ENCODE measurements at regions not wholly inside any gene's neighbourhood (a gene's known extent, or its start where the extent isn't known, plus 50 kb on each side); places are given as distances from the start of the nearest gene placed in this dataset.
"Not testable (repeated sequence)": the region's sequence is repeated elsewhere in the genome, so short reads cannot be mapped to it uniquely, and the experiment has no call there.

- ATAC-seq, result no peak
- intact Hi-C loops (cut with DNase I), result no loop called here
- H3K27me3 ChIP-seq (ENCODE audit: control insufficient read depth, insufficient read depth), result no peaks in the 10 kb centered on the region
- WGBS, result 65% methylated on average over 8 of the region's 8 CpGs
- peaks cover 9% of the 10 kb centered on the region for H3K9me3 ChIP-seq (ENCODE audit: control insufficient read depth, low read length)
- H3K4me1 ChIP-seq (ENCODE audit: control insufficient read depth, insufficient read depth, low read length), result no peaks in the 10 kb centered on the region
- H3K4me3 ChIP-seq (ENCODE audit: low read length), result no peak overlapping the region
- DNase-seq, result no peak
- H3K27ac ChIP-seq (ENCODE audit: low read length), result no peak overlapping the region
These were observed 377.7 kb upstream of the NUPR2 start for GRCh38 chr7:56493704-56494450.

DNA sequence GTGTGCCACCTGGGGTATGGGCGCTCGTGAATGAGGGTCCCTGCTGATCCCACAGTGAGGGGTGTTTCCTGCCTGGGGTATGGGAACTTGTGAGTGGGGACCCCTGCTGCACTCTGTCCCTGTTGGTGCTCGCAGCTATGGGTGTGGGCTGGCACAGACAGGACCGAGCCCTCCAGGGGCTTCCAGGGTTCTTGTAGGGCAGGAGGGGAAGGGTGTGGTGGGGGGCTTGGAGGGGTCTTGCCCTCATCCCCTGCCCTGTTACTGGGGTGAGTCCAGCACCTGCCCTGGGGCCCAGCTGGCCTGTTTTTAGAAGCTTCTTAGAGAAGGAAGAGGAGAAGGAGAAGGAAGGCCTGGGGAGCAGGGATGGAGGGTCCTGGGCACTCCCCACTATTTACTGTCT lies 377.0 kb upstream of the NUPR2 start:
- DNase-seq, result no peak
- 73% methylated on average over 4 of the region's 4 CpGs for WGBS
- Histone ChIP-seq H3K4me3 (ENCODE audit: low read length) (no peak overlapping the region), H3K27ac (ENCODE audit: low read length) (no peak overlapping the region), H3K4me1 (ENCODE audit: control insufficient read depth, insufficient read depth, low read length) (no peaks in the 10 kb centered on the region), H3K9me3 (ENCODE audit: control insufficient read depth, low read length) (peaks cover 11% of the 10 kb centered on the region), H3K27me3 (ENCODE audit: control insufficient read depth, insufficient read depth) (no peaks in the 10 kb centered on the region)
- ATAC-seq, result peak in 1 of 2 donors; percentile 12
- intact Hi-C loops (cut with DNase I), result no loop called here

GRCh38 chr7:56491636-56492425 lies 375.6 kb upstream of the NUPR2 start:
- WGBS, result 68% methylated on average over 9 of the region's 9 CpGs
- Histone ChIP-seq H3K27ac (ENCODE audit: low read length) (no peak overlapping the region), H3K4me1 (ENCODE audit: control insufficient read depth, insufficient read depth, low read length) (no peaks in the 10 kb centered on the region), H3K9me3 (ENCODE audit: control insufficient read depth, low read length) (peaks cover 11% of the 10 kb centered on the region), H3K4me3 (ENCODE audit: low read length) (no peak overlapping the region), H3K27me3 (ENCODE audit: control insufficient read depth, insufficient read depth) (no peaks in the 10 kb centered on the region)
- no peak for ATAC-seq
- no peak for DNase-seq
- intact Hi-C loops (cut with DNase I), result no loop called here

DNA sequence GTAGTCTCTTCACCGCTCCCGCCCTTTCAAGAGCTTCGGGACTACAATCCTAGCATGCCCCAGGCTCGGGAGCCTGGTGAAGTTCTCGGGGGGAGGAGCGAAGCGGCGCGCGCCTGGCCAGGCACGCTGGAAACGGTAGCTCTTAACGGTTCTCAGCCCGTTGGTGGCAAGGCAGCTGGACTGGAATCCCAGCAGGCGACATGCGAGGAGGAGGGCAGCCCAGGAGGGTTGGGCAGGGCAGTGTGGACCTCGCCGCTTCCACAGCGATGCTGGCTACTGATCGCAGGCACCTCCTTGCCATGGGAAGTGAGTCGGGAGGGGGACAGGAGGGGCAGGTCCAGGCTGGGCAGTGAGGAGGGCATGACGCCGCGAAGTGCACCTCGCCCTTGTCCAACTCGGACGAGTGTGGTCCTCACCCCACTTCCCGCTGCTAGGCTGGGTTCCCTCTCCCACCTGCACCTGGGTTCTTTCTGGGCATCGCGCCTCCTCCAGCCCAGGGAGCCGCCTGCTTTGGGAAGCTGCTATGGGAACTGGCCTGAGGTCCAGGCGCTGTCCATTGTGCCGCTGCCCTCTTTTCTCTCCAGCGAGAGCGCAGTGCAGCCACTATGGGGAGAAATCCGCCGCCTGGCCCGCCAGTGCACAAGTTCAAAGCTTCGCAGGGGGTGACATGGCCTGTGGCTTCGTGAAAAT lies 367.8 kb upstream of the NUPR2 start:
- intact Hi-C loops (cut with DNase I), result no loop called here
- no peak overlapping the region for H3K4me3 ChIP-seq (ENCODE audit: low read length)
- 56% methylated on average over 40 of the region's 40 CpGs for WGBS
- no peak for DNase-seq
- no peaks in the 10 kb centered on the region for H3K27me3 ChIP-seq (ENCODE audit: control insufficient read depth, insufficient read depth)
- no peaks in the 10 kb centered on the region for H3K4me1 ChIP-seq (ENCODE audit: control insufficient read depth, insufficient read depth, low read length)
- H3K27ac ChIP-seq (ENCODE audit: low read length), result no peak overlapping the region
- H3K9me3 ChIP-seq (ENCODE audit: control insufficient read depth, low read length), result peaks cover 13% of the 10 kb centered on the region
- no peak for ATAC-seq

GRCh38 chr7:56483153-56483552 lies 366.9 kb upstream of the NUPR2 start:
- Histone ChIP-seq H3K27ac (ENCODE audit: low read length) (no peak overlapping the region), H3K4me3 (ENCODE audit: low read length) (no peak overlapping the region), H3K4me1 (ENCODE audit: control insufficient read depth, insufficient read depth, low read length) (no peaks in the 10 kb centered on the region), H3K9me3 (ENCODE audit: control insufficient read depth, low read length) (peaks cover 15% of the 10 kb centered on the region), H3K27me3 (ENCODE audit: control insufficient read depth, insufficient read depth) (no peaks in the 10 kb centered on the region)
- ATAC-seq (no peak), DNase-seq (no peak)
- intact Hi-C loops (cut with DNase I), result no loop called here
- 47% methylated on average over 22 of the region's 22 CpGs for WGBS

DNA sequence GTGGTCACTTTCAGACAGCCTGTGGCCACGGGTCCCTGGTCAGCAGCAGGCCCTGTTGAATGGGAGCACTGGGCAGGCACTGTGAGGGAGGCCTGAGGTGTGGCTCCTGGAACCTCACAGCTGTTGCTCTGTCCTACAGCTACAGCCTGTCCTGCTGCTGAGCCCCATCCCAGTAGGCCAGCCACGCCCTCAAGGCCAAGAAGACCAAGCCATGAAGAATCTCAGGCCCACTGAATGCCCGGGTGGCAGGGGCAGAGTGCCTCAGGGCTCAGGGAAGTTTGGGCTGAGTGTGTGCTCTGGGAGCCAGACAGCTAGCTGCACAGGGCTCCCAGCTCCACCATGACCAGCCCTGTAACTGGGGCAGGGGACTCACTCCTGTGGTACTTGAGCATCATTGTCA lies 363.5 kb upstream of the NUPR2 start:
- H3K4me3 ChIP-seq (ENCODE audit: low read length), result no peak overlapping the region

DNA sequence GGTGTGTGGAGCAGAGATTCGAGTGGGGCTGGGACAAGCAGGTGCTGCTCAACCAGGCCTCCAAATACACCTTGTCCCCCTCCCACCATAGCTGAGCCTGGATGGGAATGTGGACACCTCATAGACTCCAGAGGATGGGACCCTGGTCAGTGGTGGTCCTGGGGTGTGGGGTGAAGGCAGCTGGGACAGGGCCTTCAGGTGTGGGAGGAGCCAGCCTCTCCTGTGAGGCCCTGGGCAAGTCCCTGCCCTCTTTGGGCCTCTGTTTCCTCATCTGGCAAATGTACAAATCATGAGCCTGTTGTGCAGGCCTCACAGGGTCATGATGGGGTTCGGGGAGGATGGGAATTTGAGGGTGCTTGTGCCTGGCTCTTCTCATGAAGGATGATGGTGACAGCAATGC lies 362.9 kb upstream of the NUPR2 start:
- ATAC-seq, result no peak
- no peak for DNase-seq
- Histone ChIP-seq H3K9me3 (ENCODE audit: control insufficient read depth, low read length) (peaks cover 19% of the 10 kb centered on the region), H3K27me3 (ENCODE audit: control insufficient read depth, insufficient read depth) (no peaks in the 10 kb centered on the region), H3K4me3 (ENCODE audit: low read length) (no peak overlapping the region), H3K4me1 (ENCODE audit: control insufficient read depth, insufficient read depth, low read length) (no peaks in the 10 kb centered on the region), H3K27ac (ENCODE audit: low read length) (no peak overlapping the region)
- 37% methylated on average over 2 of the region's 2 CpGs for WGBS
- intact Hi-C loops (cut with DNase I), result no loop called here

More for the DNA sequence above, 363.5 kb upstream of the NUPR2 start:
- no peak overlapping the region for H3K27ac ChIP-seq (ENCODE audit: low read length)
- intact Hi-C loops (cut with DNase I), result no loop called here
- H3K9me3 ChIP-seq (ENCODE audit: control insufficient read depth, low read length), result peaks cover 21% of the 10 kb centered on the region
- ATAC-seq (no peak), DNase-seq (no peak)
- 47% methylated on average over 3 of the region's 3 CpGs for WGBS
- H3K27me3 ChIP-seq (ENCODE audit: control insufficient read depth, insufficient read depth), result no peaks in the 10 kb centered on the region
- H3K4me1 ChIP-seq (ENCODE audit: control insufficient read depth, insufficient read depth, low read length), result no peaks in the 10 kb centered on the region

GRCh38 chr7:56474271-56474670 lies 358.1 kb upstream of the NUPR2 start:
- DNase-seq (no peak), ATAC-seq (no peak)
- peaks cover 33% of the 10 kb centered on the region for H3K9me3 ChIP-seq (ENCODE audit: control insufficient read depth, low read length)
- intact Hi-C loops (cut with DNase I), result no loop called here
- H3K27ac ChIP-seq (ENCODE audit: low read length), result no peak overlapping the region
- no peaks in the 10 kb centered on the region for H3K27me3 ChIP-seq (ENCODE audit: control insufficient read depth, insufficient read depth)
- WGBS, result 52% methylated on average over 6 of the region's 6 CpGs
- H3K4me3 ChIP-seq (ENCODE audit: low read length), result no peak overlapping the region
- no peaks in the 10 kb centered on the region for H3K4me1 ChIP-seq (ENCODE audit: control insufficient read depth, insufficient read depth, low read length)

- Histone ChIP-seq H3K4me3 (ENCODE audit: low read length) (no peak overlapping the region), H3K4me1 (ENCODE audit: control insufficient read depth, insufficient read depth, low read length) (no peaks in the 10 kb centered on the region), H3K27me3 (ENCODE audit: control insufficient read depth, insufficient read depth) (no peaks in the 10 kb centered on the region), H3K9me3 (ENCODE audit: control insufficient read depth, low read length) (peaks cover 31% of the 10 kb centered on the region), H3K27ac (ENCODE audit: low read length) (no peak overlapping the region)
- 51% methylated on average over 2 of the region's 2 CpGs for WGBS
- DNase-seq (no peak), ATAC-seq (no peak)
- intact Hi-C loops (cut with DNase I), result no loop called here
These were observed 355.6 kb upstream of the NUPR2 start for GRCh38 chr7:56471811-56472210.

GRCh38 chr7:56466607-56467525 lies 350.6 kb upstream of the NUPR2 start:
- H3K4me1 ChIP-seq (ENCODE audit: control insufficient read depth, insufficient read depth, low read length); ATAC-seq; DNase-seq; H3K27ac ChIP-seq (ENCODE audit: low read length); H3K4me3 ChIP-seq (ENCODE audit: low read length); intact Hi-C loops (cut with DNase I); H3K27me3 ChIP-seq (ENCODE audit: control insufficient read depth, insufficient read depth): not testable (repeated sequence)
- H3K9me3 ChIP-seq (ENCODE audit: control insufficient read depth, low read length), result peaks cover 15% of the 10 kb centered on the region
- WGBS, result 9% methylated on average over 2 of the region's 2 CpGs

All from right cardiac atrium (tissue), 5 donors.